GM12878 (cell line): ENCODE measurements at regions not wholly inside any gene's neighbourhood (a gene's known extent, or its start where the extent isn't known, plus 50 kb on each side); places are given as distances from the start of the nearest gene placed in this dataset.

Experiments used
- ATAC-seq: fragments of 200-7000 bp; cut with Tn5 transposase; 3 replicates; pipeline ENCODE4 v1.9.1; 2020; ENCODE audit warnings: mild to moderate bottlenecking, moderate library complexity
- BruUV-seq: library from RNA; stranded (reverse); fragments of 400-500 nt; replicated peaks from 2 replicates; lab custom pipeline; 2021; lab: Mats Ljungman, UMichigan
- CTCF ChIA-PET: fragments of 300-600 bp; sonication (Branson Sonifier 250); formaldehyde crosslinking; extraction: SDS; loops from one replicate; lab custom pipeline; 2021; ENCODE audit warnings: inconsistent platforms; lab: Yijun Ruan, JAX
- POLR2A ChIA-PET: fragments of 350-600 bp; formaldehyde crosslinking; extraction: SDS; loops from one replicate; lab custom pipeline; 2021; ENCODE audit warnings: inconsistent platforms; lab: Charles Lee
- RAD21 ChIA-PET: fragments of 300-600 bp; sonication (Branson Sonifier 250); formaldehyde crosslinking; loops from one replicate; lab custom pipeline; 2023; ENCODE audit warnings: antibody characterized with exemption; ENCODE audit not compliant: unreplicated experiment; lab: Charles Lee
- SMC1A ChIA-PET: fragments of 300-600 bp; sonication (Branson Sonifier 250); formaldehyde crosslinking; loops from one replicate; lab custom pipeline; 2023; ENCODE audit not compliant: unreplicated experiment, uncharacterized antibody; lab: Charles Lee
- DNase-seq: peaks from one replicate; pipeline ENCODE4 v3.0.0-alpha.2; 2011; ENCODE audit warnings: low read depth, low spot score
- FAIRE-seq: peaks from 3 replicates; lab custom pipeline; 2011; peaks lifted over from hg19 to GRCh38; lab: Jason Lieb, UNC
- H2AFZ ChIP-seq: 2 replicates; pipeline ENCODE4 v1.6.0; 2011; ENCODE audit warnings: low read depth, low read length, control low read depth; ENCODE audit not compliant: control insufficient read depth
- H3K27ac ChIP-seq: 2 replicates; pipeline ENCODE4 v1.5.1; 2011; ENCODE audit warnings: control low read depth; ENCODE audit not compliant: control insufficient read depth, insufficient read depth
- H3K27me3 ChIP-seq, 2 experiments: replicated peaks in 1 of 2; 2 replicates each; pipeline versions ENCODE4 v1.6.0 to v1.6.1; 2011; ENCODE audit warnings: low read length in 1 of 2; ENCODE audit not compliant: control insufficient read depth in 2 of 2, insufficient read depth in 2 of 2
- H3K36me3 ChIP-seq, 2 experiments: 2 replicates each; pipeline ENCODE4 v1.5.1; 2011; ENCODE audit warnings: low read length in 1 of 2; ENCODE audit not compliant: control insufficient read depth in 2 of 2, insufficient read depth in 2 of 2
- H3K4me1 ChIP-seq: 2 replicates; pipeline ENCODE4 v1.6.1; 2011; ENCODE audit warnings: mild to moderate bottlenecking, low read length, moderate library complexity, mixed read lengths; ENCODE audit not compliant: control insufficient read depth, insufficient read depth
- H3K4me2 ChIP-seq: 2 replicates; pipeline ENCODE4 v1.6.0; 2011; ENCODE audit warnings: control low read depth; ENCODE audit not compliant: control insufficient read depth, insufficient read depth
- H3K4me3 ChIP-seq: fragments of 200-600 bp; sonication (generic); 2 replicates; pipeline ENCODE4 v1.5.1; 2016
- H3K79me2 ChIP-seq: 2 replicates; pipeline ENCODE4 v1.6.0; 2011; ENCODE audit warnings: low read length; ENCODE audit not compliant: control insufficient read depth, insufficient read depth
- H3K9ac ChIP-seq: 2 replicates; pipeline ENCODE4 v1.8.0; 2011; ENCODE audit warnings: low read length, control low read depth, mixed read lengths; ENCODE audit not compliant: control insufficient read depth, insufficient read depth
- H3K9me3 ChIP-seq: replicated peaks from 3 replicates; pipeline ENCODE4 v1.5.1; 2011; ENCODE audit warnings: mild to moderate bottlenecking, low read length; ENCODE audit not compliant: control insufficient read depth, insufficient read depth
- H4K20me1 ChIP-seq: 2 replicates; pipeline ENCODE4 v1.6.0; 2011; ENCODE audit not compliant: control insufficient read depth, insufficient read depth
- CBX3 ChIP-seq: fragments of 200-600 bp; sonication (generic); IDR thresholded peaks from 2 replicates; pipeline ENCODE4 v1.6.1; 2016; ENCODE audit warnings: low read depth, borderline replicate concordance
- CHD1 ChIP-seq: IDR thresholded peaks from 2 replicates; pipeline ENCODE4 v1.6.1; 2012; ENCODE audit warnings: low read depth, low read length, improper control_type of control experiment
- CREM ChIP-seq: IDR thresholded peaks from 2 replicates; pipeline ENCODE4 v1.6.1; 2014; ENCODE audit warnings: antibody characterized with exemption, low read depth
- ETV6 ChIP-seq, 2 experiments: fragments of 450-650 bp in 1 of 2; IDR thresholded peaks in 1 of 2; conservative IDR thresholded peaks in 1 of 2; 2 replicates each; pipeline ENCODE4 v1.6.1; 2014; ENCODE audit warnings: antibody characterized with exemption in 1 of 2, borderline replicate concordance in 1 of 2, low read depth in 1 of 2, mild to moderate bottlenecking in 1 of 2, moderate library complexity in 1 of 2
- FOXK2 ChIP-seq: fragments of 450-650 bp; IDR thresholded peaks from 2 replicates; pipeline ENCODE4 v1.6.1; 2017; ENCODE audit warnings: mild to moderate bottlenecking, moderate library complexity
- HDGF ChIP-seq: fragments of 450-650 bp; IDR thresholded peaks from 2 replicates; pipeline ENCODE4 v1.6.1; 2016; ENCODE audit warnings: antibody characterized with exemption
- JUNB ChIP-seq: IDR thresholded peaks from 2 replicates; pipeline ENCODE4 v1.6.1; 2016; ENCODE audit warnings: antibody characterized with exemption, mild to moderate bottlenecking
- ZNF622 ChIP-seq: fragments of 450-650 bp; IDR thresholded peaks from 2 replicates; pipeline ENCODE4 v1.6.1; 2017; ENCODE audit warnings: mild to moderate bottlenecking, inconsistent platforms
- WGBS: methylation state at CpG from one replicate; pipeline ENCODE4 v1.1.6; 2016; ENCODE audit warnings: low lambda C conversion rate; ENCODE audit not compliant: insufficient replicate concordance, insufficient coverage; ENCODE audit errors: missing lambda C conversion rate; 5-methylcytosine and 5-hydroxymethylcytosine counted together
- in situ Hi-C: fragments of 300-500 bp; cut with MboI; formaldehyde crosslinking; loops from 9 replicates; pipeline ENCODE4 v1.14.3; 2018; ENCODE audit warnings: mixed read lengths
- intact Hi-C: fragments of 100-400 bp; cut with micrococcal nuclease; formaldehyde crosslinking; loops from one replicate; pipeline ENCODE4 v1.14.2; 2022; ENCODE audit not compliant: unreplicated experiment
- TF ChIP-seq, protein P1 (sequence below): fragments of 450-650 bp; IDR thresholded peaks from 2 replicates; pipeline ENCODE4 v1.6.1; 2016; ENCODE audit warnings: mild to moderate bottlenecking
- TF ChIP-seq, protein P2 (sequence below): fragments of 450-650 bp; IDR thresholded peaks from 2 replicates; pipeline ENCODE4 v1.6.1; 2014; ENCODE audit warnings: mild to moderate bottlenecking

GRCh38 chr11:122394313-122394712, 261.2 kb upstream of the UBASH3B start:
- Histone ChIP-seq H3K36me3 (no peaks in the 10 kb centered on the region), H3K4me1 (peaks cover 11% of the 10 kb centered on the region; the same call in 1 of the 2 replicates), H3K4me3 (no peak overlapping the region), H3K27ac (no peak overlapping the region), H3K9ac (no peak overlapping the region), H3K27me3 (no peaks in the 10 kb centered on the region), H3K79me2 (no peaks in the 10 kb centered on the region), H2AFZ (no peak overlapping the region), H4K20me1 (no peaks in the 10 kb centered on the region), H3K4me2 (no peak overlapping the region), H3K9me3 (no peaks in the 10 kb centered on the region)
- no peak for DNase-seq
- CTCF ChIA-PET: interaction anchor here (0.5 kb wide), 1 partner anchor 10 kb away, joined by 3 read pairs; no protein-coding TSS in a partner anchor
- intact Hi-C loops (no loop called here), in situ Hi-C loops (no loop called here)
- whole genome bisulfite sequencing: 2% methylated on average over 3 of the region's 3 CpGs
- TF ChIP-seq CREM (no peak), ZNF622 (no peak), FOXK2 (no peak), CHD1 (no peak)
- TF ChIP-seq, protein P1, sequence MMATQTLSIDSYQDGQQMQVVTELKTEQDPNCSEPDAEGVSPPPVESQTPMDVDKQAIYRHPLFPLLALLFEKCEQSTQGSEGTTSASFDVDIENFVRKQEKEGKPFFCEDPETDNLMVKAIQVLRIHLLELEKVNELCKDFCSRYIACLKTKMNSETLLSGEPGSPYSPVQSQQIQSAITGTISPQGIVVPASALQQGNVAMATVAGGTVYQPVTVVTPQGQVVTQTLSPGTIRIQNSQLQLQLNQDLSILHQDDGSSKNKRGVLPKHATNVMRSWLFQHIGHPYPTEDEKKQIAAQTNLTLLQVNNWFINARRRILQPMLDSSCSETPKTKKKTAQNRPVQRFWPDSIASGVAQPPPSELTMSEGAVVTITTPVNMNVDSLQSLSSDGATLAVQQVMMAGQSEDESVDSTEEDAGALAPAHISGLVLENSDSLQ: no peak
- ATAC-seq: no peak
- SMC1A ChIA-PET: no interaction called here
- POLR2A ChIA-PET: no interaction called here
- RAD21 ChIA-PET: no interaction called here
- BruUV-seq: no TSS peak
- FAIRE-seq: no peak

DNA sequence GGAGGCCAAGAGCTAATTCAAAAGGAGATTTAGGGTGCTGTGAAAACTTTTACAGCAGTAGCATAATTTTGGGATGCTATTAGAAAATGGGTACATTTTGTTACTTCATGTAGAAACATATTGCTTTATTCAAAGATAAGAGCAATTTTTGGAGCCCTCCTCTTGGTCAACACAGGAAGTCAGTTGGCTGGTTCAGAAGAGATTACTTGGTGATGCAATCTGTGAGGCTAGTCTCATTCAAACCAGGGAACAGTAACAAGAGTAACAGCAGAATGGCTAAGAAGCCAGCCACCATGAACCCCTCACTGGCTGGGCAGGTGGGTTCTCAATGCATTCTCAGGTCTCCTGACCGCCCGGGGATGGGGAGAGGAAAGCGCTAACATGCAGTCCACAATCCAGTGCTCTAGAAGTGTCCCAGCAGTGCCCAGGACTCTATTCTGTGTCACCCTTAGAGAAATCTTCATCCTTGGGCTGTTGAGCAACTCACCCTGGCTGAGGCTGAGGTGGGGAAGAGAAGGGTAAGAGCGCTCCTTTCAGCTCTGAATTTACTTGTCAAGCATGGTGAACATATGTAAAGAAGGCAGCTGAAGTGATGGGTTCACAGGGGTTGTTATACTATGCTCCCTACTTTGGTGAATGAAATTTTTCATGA, 262.2 kb upstream of the UBASH3B start:
- ChIA-PET SMC1A (no interaction called here), RAD21 (no interaction called here), POLR2A (no interaction called here), CTCF (interaction anchor here (0.5 to 1.3 kb wide), 2 partner anchors 11 to 20 kb away, joined by 3 to 4 read pairs; no protein-coding TSS in a partner anchor)
- Histone ChIP-seq H3K36me3 (no peaks in the 10 kb centered on the region), H3K4me3 (no peak overlapping the region), H3K79me2 (no peaks in the 10 kb centered on the region), H2AFZ (no peak overlapping the region), H3K9me3 (no peaks in the 10 kb centered on the region), H4K20me1 (no peaks in the 10 kb centered on the region), H3K4me2 (no peak overlapping the region), H3K4me1 (peaks cover 3% of the 10 kb centered on the region; the same call in 1 of the 2 replicates), H3K27me3 (no peaks in the 10 kb centered on the region), H3K27ac (no peak overlapping the region), H3K9ac (no peak overlapping the region)
- intact Hi-C loops (no loop called here), in situ Hi-C loops (no loop called here)
- FAIRE-seq (no peak), DNase-seq (no peak), ATAC-seq (no peak)
- BruUV-seq: no TSS peak
- WGBS: 20% methylated on average over 4 of the region's 4 CpGs
- TF ChIP-seq, protein P2, sequence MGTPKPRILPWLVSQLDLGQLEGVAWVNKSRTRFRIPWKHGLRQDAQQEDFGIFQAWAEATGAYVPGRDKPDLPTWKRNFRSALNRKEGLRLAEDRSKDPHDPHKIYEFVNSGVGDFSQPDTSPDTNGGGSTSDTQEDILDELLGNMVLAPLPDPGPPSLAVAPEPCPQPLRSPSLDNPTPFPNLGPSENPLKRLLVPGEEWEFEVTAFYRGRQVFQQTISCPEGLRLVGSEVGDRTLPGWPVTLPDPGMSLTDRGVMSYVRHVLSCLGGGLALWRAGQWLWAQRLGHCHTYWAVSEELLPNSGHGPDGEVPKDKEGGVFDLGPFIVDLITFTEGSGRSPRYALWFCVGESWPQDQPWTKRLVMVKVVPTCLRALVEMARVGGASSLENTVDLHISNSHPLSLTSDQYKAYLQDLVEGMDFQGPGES: no peak
- TF ChIP-seq HDGF (no peak), CBX3 (no peak), JUNB (no peak), ETV6 (conservative IDR thresholded peaks at IDR 0.05 in 1 of 2, IDR thresholded peaks at IDR 0.05 in 1 of 2; ENCODE audit: borderline replicate concordance in 1 of 2, low read depth in 1 of 2) (no peak)
